OCI-LY7 (cell line): ENCODE measurements at regions not wholly inside any gene's neighbourhood (a gene's known extent, or its start where the extent isn't known, plus 50 kb on each side); places are given as distances from the start of the nearest gene placed in this dataset. TPM values are rescaled to one million over a fixed set of nuclear protein-coding genes. Genes with fewer than 3 reads are reported as not detected.

Source experiments
- BruUV-seq: library from RNA; stranded (reverse); fragments of 400-500 nt; replicated peaks from 2 replicates; lab custom pipeline; 2021; lab: Mats Ljungman, UMichigan
- CTCF ChIA-PET: fragments of 300-600 bp; sonication (Branson Sonifier 250); formaldehyde crosslinking; loops from one replicate; lab custom pipeline; 2022; ENCODE audit warnings: antibody characterized with exemption; ENCODE audit not compliant: unreplicated experiment; lab: Charles Lee
- POLR2A ChIA-PET: fragments of 300-600 bp; sonication (Branson Sonifier 250); formaldehyde crosslinking; loops from one replicate; lab custom pipeline; 2022; ENCODE audit warnings: antibody characterized with exemption; lab: Charles Lee
- DNase-seq: peaks from one replicate; pipeline ENCODE4 v3.0.0-alpha.2; 2015; ENCODE audit warnings: low spot score
- H2AFZ ChIP-seq: fragments of 200-600 bp; sonication (generic), shearing (Covaris generic); 2 replicates; pipeline ENCODE4 v1.6.1; 2014; ENCODE audit warnings: mild to moderate bottlenecking, antibody characterized with exemption, low read length, moderate library complexity
- H3K27ac ChIP-seq: fragments of 200-600 bp; sonication (generic); 2 replicates; pipeline ENCODE4 v1.5.1; 2014; ENCODE audit warnings: mixed run types, low read depth, mild to moderate bottlenecking, moderate library complexity, low read length, inconsistent platforms; ENCODE audit not compliant: poor library complexity, severe bottlenecking
- H3K36me3 ChIP-seq: fragments of 200-600 bp; sonication (generic); 2 replicates; pipeline ENCODE4 v1.6.1; 2014; ENCODE audit warnings: mild to moderate bottlenecking, antibody characterized with exemption, low read length, moderate library complexity, mixed read lengths; ENCODE audit not compliant: insufficient read depth
- H3K4me1 ChIP-seq: fragments of 200-600 bp; sonication (generic); 2 replicates; pipeline ENCODE4 v1.5.1; 2014; ENCODE audit warnings: mild to moderate bottlenecking, low read length; ENCODE audit not compliant: insufficient read depth, poor library complexity, severe bottlenecking
- H3K4me2 ChIP-seq: fragments of 200-600 bp; sonication (generic); 2 replicates; pipeline ENCODE4 v1.6.1; 2014; ENCODE audit warnings: mild to moderate bottlenecking, low read length
- H3K4me3 ChIP-seq: fragments of 200-600 bp; sonication (generic); 2 replicates; pipeline ENCODE4 v1.5.1; 2014; ENCODE audit warnings: mild to moderate bottlenecking, low read depth, low read length; ENCODE audit not compliant: poor library complexity, severe bottlenecking
- H3K79me2 ChIP-seq: fragments of 200-600 bp; sonication (generic); 2 replicates; pipeline ENCODE4 v1.6.1; 2016; ENCODE audit warnings: low read depth, mild to moderate bottlenecking, low read length, moderate library complexity, mixed read lengths; ENCODE audit not compliant: insufficient read depth
- H3K9me2 ChIP-seq: fragments of 200-600 bp; sonication (generic); 2 replicates; pipeline ENCODE4 v1.6.1; 2016; ENCODE audit warnings: mild to moderate bottlenecking, low read length, mixed read lengths; ENCODE audit not compliant: insufficient read depth
- H3K9me3 ChIP-seq: fragments of 200-600 bp; sonication (generic); 2 replicates; pipeline ENCODE4 v1.6.1; 2014; ENCODE audit warnings: mild to moderate bottlenecking, mixed run types, low read length, mixed read lengths
- H4K20me1 ChIP-seq: fragments of 200-600 bp; sonication (generic); 2 replicates; pipeline ENCODE4 v1.6.1; 2014; ENCODE audit warnings: mild to moderate bottlenecking, antibody characterized with exemption, low read length, moderate library complexity, mixed read lengths; ENCODE audit not compliant: insufficient read depth
- CTCF ChIP-seq: fragments of 200-600 bp; sonication (generic); conservative IDR thresholded peaks from 2 replicates; pipeline ENCODE4 v1.5.1; 2014; ENCODE audit warnings: mild to moderate bottlenecking, antibody characterized with exemption, low read length, moderate library complexity, mixed read lengths
- EZH2phosphoT487 ChIP-seq: fragments of 200-600 bp; sonication (generic); IDR thresholded peaks from 2 replicates; pipeline ENCODE4 v1.6.1; 2018; ENCODE audit warnings: low read depth, borderline replicate concordance, mild to moderate bottlenecking, mixed run types, antibody characterized with exemption, low read length, moderate library complexity, mixed read lengths
- intact Hi-C: fragments of 100-400 bp; cut with micrococcal nuclease; formaldehyde crosslinking; loops from one replicate; pipeline ENCODE4 v1.10.0; 2022; ENCODE audit not compliant: unreplicated experiment
- small RNA-seq: library from RNA; depleted of rRNA; stranded (forward); fragments of <200 nt; gene quantifications from one replicate; pipeline ENCODE3, GENCODE V24; 2014

GRCh38 chr20:9015984-9016324 is 52.9 kb upstream of the PLCB4 start:
- no peaks in the 10 kb centered on the region for H3K9me3 ChIP-seq
- no peak overlapping the region for H3K4me2 ChIP-seq
- H2AFZ ChIP-seq = no peak overlapping the region
- H3K4me1 ChIP-seq = no peaks in the 10 kb centered on the region
- BruUV-seq = no TSS peak
- no peaks in the 10 kb centered on the region for H3K36me3 ChIP-seq
- no peak for DNase-seq
- no peak for TF ChIP-seq CTCF
- TF ChIP-seq EZH2phosphoT487 = no peak
- no peaks in the 10 kb centered on the region for H3K9me2 ChIP-seq
- no peaks in the 10 kb centered on the region for H3K79me2 ChIP-seq
- no peak overlapping the region for H3K4me3 ChIP-seq
- no peak overlapping the region for H3K27ac ChIP-seq
- intact Hi-C loops = no loop called here
- CTCF ChIA-PET = no interaction called here
- POLR2A ChIA-PET = no interaction called here
- H4K20me1 ChIP-seq = no peaks in the 10 kb centered on the region

- no peaks in the 10 kb centered on the region for H3K9me2 ChIP-seq
- ChIA-PET POLR2A (no interaction called here), CTCF (no interaction called here)
- no peaks in the 10 kb centered on the region for H3K79me2 ChIP-seq
- no peak overlapping the region for H3K4me3 ChIP-seq
- no peak for DNase-seq
- H3K4me2 ChIP-seq = no peak overlapping the region
- H4K20me1 ChIP-seq = no peaks in the 10 kb centered on the region
- no peaks in the 10 kb centered on the region for H3K4me1 ChIP-seq
- no peak overlapping the region for H3K27ac ChIP-seq
- H2AFZ ChIP-seq = no peak overlapping the region
- intact Hi-C loops = no loop called here
- no TSS peak for BruUV-seq
- TF ChIP-seq CTCF = no peak
- no peak for TF ChIP-seq EZH2phosphoT487
- H3K36me3 ChIP-seq = no peaks in the 10 kb centered on the region
- H3K9me3 ChIP-seq = no peaks in the 10 kb centered on the region
These were observed 50.5 kb upstream of the PLCB4 start for GRCh38 chr20:9018346-9018745.

Small RNAs in the stretch of these regions (small RNA-seq; reads per million reads assigned to genes)
- gene RF00017 = not detected
